ENCODE measurements at regions not wholly inside any gene's neighbourhood (a gene's known extent, or its start where the extent isn't known, plus 50 kb on each side); places are given as distances from the start of the nearest gene placed in this dataset.

DNA sequence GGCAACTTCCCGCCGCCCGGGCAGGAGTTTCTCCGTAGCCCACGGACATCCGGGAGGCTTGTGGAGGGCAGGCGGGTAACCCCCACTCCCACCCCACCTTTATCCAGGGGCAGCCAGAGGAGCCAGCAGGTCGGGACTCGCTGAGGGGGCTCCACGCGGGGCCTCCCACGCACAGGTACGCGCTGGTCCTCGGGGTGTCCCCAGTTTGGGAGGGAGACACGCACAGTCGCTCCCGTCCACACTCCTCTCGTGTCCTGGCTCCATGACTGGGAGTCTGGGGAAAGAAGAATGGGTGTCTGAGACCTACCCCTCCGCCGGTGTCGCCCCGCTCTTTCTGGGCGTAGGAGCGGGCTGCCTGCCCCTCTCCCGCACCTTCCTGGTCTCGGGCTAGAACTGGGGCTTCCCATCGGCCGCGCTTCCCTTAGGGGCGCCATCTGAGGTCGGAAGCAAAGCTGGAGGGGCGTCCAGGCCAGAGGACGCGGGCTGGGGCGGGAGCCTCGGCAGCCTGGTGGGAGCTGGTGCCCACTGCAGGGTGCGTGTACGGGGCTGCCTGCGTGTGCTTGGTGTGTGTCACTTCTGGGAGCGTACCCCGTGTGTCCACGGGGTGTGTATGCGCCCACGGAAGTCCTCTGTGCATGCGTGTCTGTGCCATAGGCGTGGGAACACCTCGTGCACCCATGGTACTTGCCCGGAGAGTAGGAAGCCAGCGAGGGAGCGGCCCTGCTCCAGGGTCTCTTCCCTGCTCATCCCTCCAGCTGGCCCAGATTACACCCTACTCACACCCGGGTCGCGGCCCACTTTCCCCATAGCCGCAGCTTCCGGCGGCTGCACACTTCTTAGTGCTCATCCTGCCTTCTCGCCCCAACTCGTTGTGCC lies 73.0 kb upstream of the LEP start:
- Histone ChIP-seq H3K9me3 (ENCODE audit: control extremely low read depth in 1 of 5, control insufficient read depth in 4 of 5, insufficient read depth in 2 of 5, low read depth in 1 of 5, low read length in 4 of 5) (no peaks in the 10 kb centered on the region), H3K4me3 (ENCODE audit: control insufficient read depth in 1 of 7, extremely low read depth in 1 of 7, insufficient read depth in 4 of 7, low read depth in 2 of 7, low read length in 6 of 7) (peak overlapping the region in 5 of 7 experiments; percentile 23 to 72 (median 40)), H3K27ac (ENCODE audit: insufficient read depth in 1 of 2, low read depth in 1 of 2, low read length in 2 of 2, poor library complexity in 1 of 2, severe bottlenecking in 2 of 2) (no peak overlapping the region), H3K27me3 (replicated peaks in 2 of 5; ENCODE audit: control insufficient read depth in 4 of 5, insufficient read depth in 5 of 5, low read length in 4 of 5) (peaks cover 7 to 93% (median 42%) of the 10 kb centered on the region in 5 experiments), H3K4me1 (ENCODE audit: control extremely low read depth in 1 of 4, control insufficient read depth in 4 of 4, insufficient read depth in 4 of 4, low read length in 3 of 4) (peaks cover 0 to 25% (median 23%) of the 10 kb centered on the region in 4 experiments), H3K36me3 (ENCODE audit: control insufficient read depth in 4 of 4, insufficient read depth in 4 of 4, low read length in 3 of 4) (no peaks in the 10 kb centered on the region)
- 6% methylated on average over 31 of the region's 59 CpGs for WGBS (ENCODE audit: insufficient coverage)
- CTCF ChIA-PET, result interaction anchor here (0.9 kb wide), 1 partner anchor 41 kb away, joined by 3 read pairs; no protein-coding TSS in a partner anchor
- POLR2A ChIA-PET, result no interaction called here
- peak in 2 of 3 donors; percentile 26 to 33 for DNase-seq

DNA sequence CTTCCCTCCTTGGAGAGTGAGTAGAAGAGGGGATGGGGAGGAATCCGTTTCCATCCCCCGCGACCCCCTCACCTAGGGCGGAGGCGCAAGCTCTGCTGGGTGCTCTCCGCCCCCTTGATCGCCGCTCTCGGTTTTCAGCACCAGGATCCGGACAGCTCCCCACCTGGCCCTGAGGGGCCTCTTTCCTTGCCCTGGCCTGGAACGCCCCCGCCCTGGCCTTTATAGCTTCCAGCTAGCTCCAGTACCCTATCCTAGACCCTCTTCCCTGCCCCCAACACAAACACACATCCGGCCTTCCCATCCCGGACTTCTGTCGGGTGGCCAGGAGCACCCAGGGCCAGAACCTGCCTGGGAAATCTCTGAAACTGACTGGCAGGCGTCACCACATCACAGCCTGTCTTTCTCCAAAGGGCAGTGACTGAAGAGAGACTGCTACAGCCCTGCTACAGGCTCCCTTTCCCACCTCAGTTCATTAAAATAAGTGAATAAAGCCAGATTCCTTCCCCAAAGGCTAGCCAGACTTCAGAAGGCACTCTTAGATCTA lies 72.3 kb upstream of the LEP start:
- Histone ChIP-seq H3K4me3 (ENCODE audit: control insufficient read depth in 1 of 7, extremely low read depth in 1 of 7, insufficient read depth in 4 of 7, low read depth in 2 of 7, low read length in 6 of 7) (peak overlapping the region in 1 of 7 experiments; percentile 55), H3K27ac (ENCODE audit: insufficient read depth in 1 of 2, low read depth in 1 of 2, low read length in 2 of 2, poor library complexity in 1 of 2, severe bottlenecking in 2 of 2) (no peak overlapping the region), H3K36me3 (ENCODE audit: control insufficient read depth in 4 of 4, insufficient read depth in 4 of 4, low read length in 3 of 4) (no peaks in the 10 kb centered on the region), H3K9me3 (ENCODE audit: control extremely low read depth in 1 of 5, control insufficient read depth in 4 of 5, insufficient read depth in 2 of 5, low read depth in 1 of 5, low read length in 4 of 5) (no peaks in the 10 kb centered on the region), H3K27me3 (replicated peaks in 2 of 5; ENCODE audit: control insufficient read depth in 4 of 5, insufficient read depth in 5 of 5, low read length in 4 of 5) (peaks cover 7 to 86% (median 45%) of the 10 kb centered on the region in 5 experiments), H3K4me1 (ENCODE audit: control extremely low read depth in 1 of 4, control insufficient read depth in 4 of 4, insufficient read depth in 4 of 4, low read length in 3 of 4) (peaks cover 0 to 25% (median 23%) of the 10 kb centered on the region in 4 experiments)
- ChIA-PET CTCF (interaction anchor here (0.9 kb wide), 1 partner anchor 41 kb away, joined by 3 read pairs; no protein-coding TSS in a partner anchor), POLR2A (no interaction called here)
- DNase-seq, result peak; percentile 15 to 64 (median 57)
- WGBS (ENCODE audit: insufficient coverage), result 17% methylated on average over 12 of the region's 16 CpGs

DNA sequence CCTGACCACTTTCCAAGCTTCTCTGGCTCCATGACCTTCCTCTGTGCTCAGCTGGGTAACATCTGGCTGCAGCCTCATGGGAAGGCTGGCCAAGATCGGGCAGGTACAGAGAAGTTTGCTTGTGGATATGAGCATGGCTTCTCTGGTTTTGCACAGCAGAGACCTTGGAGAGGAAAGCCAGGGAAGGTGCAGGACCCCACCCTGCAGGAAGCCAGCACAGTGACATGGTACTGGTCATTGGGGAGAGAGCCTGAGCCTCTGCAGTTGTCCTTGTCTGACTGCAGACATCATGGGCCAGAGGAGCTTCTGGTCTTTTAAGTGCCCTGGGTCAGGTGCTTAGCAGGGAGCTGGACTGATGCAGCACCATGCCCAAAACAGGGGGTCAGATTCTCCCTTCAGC lies 70.6 kb upstream of the LEP start:
- peaks cover 0 to 30% (median 24%) of the 10 kb centered on the region in 4 experiments for H3K4me1 ChIP-seq (ENCODE audit: control extremely low read depth in 1 of 4, control insufficient read depth in 4 of 4, insufficient read depth in 4 of 4, low read length in 3 of 4)
- H3K9me3 ChIP-seq (ENCODE audit: control extremely low read depth in 1 of 5, control insufficient read depth in 4 of 5, insufficient read depth in 2 of 5, low read depth in 1 of 5, low read length in 4 of 5), result no peaks in the 10 kb centered on the region
- DNase-seq, result no peak
- CTCF ChIA-PET, result no interaction called here
- POLR2A ChIA-PET, result no interaction called here
- H3K36me3 ChIP-seq (ENCODE audit: control insufficient read depth in 4 of 4, insufficient read depth in 4 of 4, low read length in 3 of 4), result no peaks in the 10 kb centered on the region
- peaks cover 7 to 81% (median 35%) of the 10 kb centered on the region in 5 experiments for H3K27me3 ChIP-seq (replicated peaks in 2 of 5; ENCODE audit: control insufficient read depth in 4 of 5, insufficient read depth in 5 of 5, low read length in 4 of 5)
- no peak overlapping the region for H3K4me3 ChIP-seq (ENCODE audit: control insufficient read depth in 1 of 7, extremely low read depth in 1 of 7, insufficient read depth in 4 of 7, low read depth in 2 of 7, low read length in 6 of 7)
- H3K27ac ChIP-seq (ENCODE audit: insufficient read depth in 1 of 2, low read depth in 1 of 2, low read length in 2 of 2, poor library complexity in 1 of 2, severe bottlenecking in 2 of 2), result no peak overlapping the region
- 83% methylated on average over 1 of the region's 1 CpG for WGBS (ENCODE audit: insufficient coverage)

DNA sequence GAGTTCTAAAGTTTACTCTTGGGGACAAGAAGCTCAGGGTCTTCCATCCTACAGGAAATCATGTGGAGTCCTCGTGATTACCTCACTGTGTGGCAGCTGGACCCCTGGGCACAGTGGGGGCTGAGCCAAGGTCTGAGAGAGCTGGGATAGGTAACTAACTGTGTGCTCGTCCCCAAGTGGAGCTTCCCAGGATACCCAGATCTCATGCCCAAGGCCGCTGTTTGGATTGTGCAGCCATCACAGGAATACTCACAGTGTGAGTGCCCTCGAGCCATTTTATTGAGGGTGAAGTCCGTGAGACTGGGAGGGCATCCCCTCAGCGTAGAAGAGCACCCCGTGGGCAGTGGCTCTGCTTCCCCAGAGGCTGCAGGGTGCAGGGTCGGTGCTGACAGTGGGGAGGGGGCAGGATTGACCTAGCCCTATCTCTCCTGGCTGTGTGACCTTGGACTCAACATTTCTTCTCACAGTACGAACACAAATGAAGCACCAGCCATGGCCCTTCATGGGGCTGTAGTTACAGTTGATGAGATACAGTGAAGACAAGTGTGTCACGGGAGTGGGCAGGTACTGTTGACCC lies 69.6 kb upstream of the LEP start:
- POLR2A ChIA-PET, result no interaction called here
- WGBS (ENCODE audit: insufficient coverage), result 91% methylated on average over 6 of the region's 10 CpGs
- H3K36me3 ChIP-seq (ENCODE audit: control insufficient read depth in 4 of 4, insufficient read depth in 4 of 4, low read length in 3 of 4), result no peaks in the 10 kb centered on the region
- no peak overlapping the region for H3K27ac ChIP-seq (ENCODE audit: insufficient read depth in 1 of 2, low read depth in 1 of 2, low read length in 2 of 2, poor library complexity in 1 of 2, severe bottlenecking in 2 of 2)
- CTCF ChIA-PET, result interaction anchor here (1.1 kb wide), 1 partner anchor 463 kb away, joined by 3 read pairs; no protein-coding TSS in a partner anchor
- H3K27me3 ChIP-seq (replicated peaks in 2 of 5; ENCODE audit: control insufficient read depth in 4 of 5, insufficient read depth in 5 of 5, low read length in 4 of 5), result peaks cover 7 to 78% (median 32%) of the 10 kb centered on the region in 5 experiments
- no peak for DNase-seq
- H3K4me1 ChIP-seq (ENCODE audit: control extremely low read depth in 1 of 4, control insufficient read depth in 4 of 4, insufficient read depth in 4 of 4, low read length in 3 of 4), result peaks cover 0 to 28% (median 20%) of the 10 kb centered on the region in 4 experiments
- H3K4me3 ChIP-seq (ENCODE audit: control insufficient read depth in 1 of 7, extremely low read depth in 1 of 7, insufficient read depth in 4 of 7, low read depth in 2 of 7, low read length in 6 of 7), result no peak overlapping the region
- no peaks in the 10 kb centered on the region for H3K9me3 ChIP-seq (ENCODE audit: control extremely low read depth in 1 of 5, control insufficient read depth in 4 of 5, insufficient read depth in 2 of 5, low read depth in 1 of 5, low read length in 4 of 5)

DNA sequence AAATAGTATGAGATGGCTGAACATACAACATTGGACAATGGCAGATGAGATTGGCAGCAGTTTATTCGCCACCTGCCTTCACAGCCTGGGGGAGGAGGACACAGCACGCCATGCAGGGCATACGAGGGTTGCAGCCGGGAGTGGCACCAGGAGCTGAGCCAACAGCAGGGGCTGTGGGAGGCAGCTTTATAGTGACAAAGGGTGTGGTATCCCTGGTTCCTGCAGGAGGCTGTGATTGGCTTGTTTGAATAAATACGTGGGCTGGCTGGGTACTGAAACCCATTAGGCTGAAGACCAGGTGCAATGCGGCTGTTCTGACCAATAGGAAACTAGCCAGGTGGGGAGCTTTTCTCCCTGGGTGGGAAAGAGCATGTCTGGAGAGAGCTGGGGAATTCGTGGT lies 68.9 kb upstream of the LEP start:
- no peaks in the 10 kb centered on the region for H3K9me3 ChIP-seq (ENCODE audit: control extremely low read depth in 1 of 5, control insufficient read depth in 4 of 5, insufficient read depth in 2 of 5, low read depth in 1 of 5, low read length in 4 of 5)
- no peaks in the 10 kb centered on the region for H3K36me3 ChIP-seq (ENCODE audit: control insufficient read depth in 4 of 4, insufficient read depth in 4 of 4, low read length in 3 of 4)
- POLR2A ChIA-PET, result no interaction called here
- DNase-seq, result no peak
- CTCF ChIA-PET, result no interaction called here
- H3K27me3 ChIP-seq (replicated peaks in 2 of 5; ENCODE audit: control insufficient read depth in 4 of 5, insufficient read depth in 5 of 5, low read length in 4 of 5), result peaks cover 9 to 71% (median 32%) of the 10 kb centered on the region in 5 experiments
- H3K4me3 ChIP-seq (ENCODE audit: control insufficient read depth in 1 of 7, extremely low read depth in 1 of 7, insufficient read depth in 4 of 7, low read depth in 2 of 7, low read length in 6 of 7), result no peak overlapping the region
- 80% methylated on average over 6 of the region's 7 CpGs for WGBS (ENCODE audit: insufficient coverage)
- H3K4me1 ChIP-seq (ENCODE audit: control extremely low read depth in 1 of 4, control insufficient read depth in 4 of 4, insufficient read depth in 4 of 4, low read length in 3 of 4), result peaks cover 0 to 21% (median 13%) of the 10 kb centered on the region in 4 experiments
- H3K27ac ChIP-seq (ENCODE audit: insufficient read depth in 1 of 2, low read depth in 1 of 2, low read length in 2 of 2, poor library complexity in 1 of 2, severe bottlenecking in 2 of 2), result no peak overlapping the region

DNA sequence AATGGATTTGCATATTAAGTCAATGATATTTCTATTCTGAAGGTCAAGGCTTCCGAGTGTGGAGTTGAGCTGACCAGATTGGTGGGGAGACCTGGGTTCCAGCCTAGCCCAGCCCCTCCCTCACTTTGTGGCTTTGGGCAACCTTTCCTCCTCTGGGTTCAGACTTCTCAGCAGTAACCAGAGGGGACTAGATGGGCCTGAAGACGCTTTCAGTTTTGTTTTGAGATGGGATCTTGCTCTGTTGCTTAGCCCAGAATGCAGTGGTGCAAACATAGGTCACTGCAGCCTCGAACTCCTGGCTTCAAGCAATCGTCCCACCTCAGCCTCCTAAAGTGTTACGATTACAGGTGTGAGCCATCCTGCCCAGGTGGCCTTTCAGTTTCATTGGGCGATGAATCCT lies 68.1 kb upstream of the LEP start:
- no peak for DNase-seq
- no peaks in the 10 kb centered on the region for H3K36me3 ChIP-seq (ENCODE audit: control insufficient read depth in 4 of 4, insufficient read depth in 4 of 4, low read length in 3 of 4)
- no peaks in the 10 kb centered on the region for H3K9me3 ChIP-seq (ENCODE audit: control extremely low read depth in 1 of 5, control insufficient read depth in 4 of 5, insufficient read depth in 2 of 5, low read depth in 1 of 5, low read length in 4 of 5)
- peaks cover 0 to 14% (median 6%) of the 10 kb centered on the region in 4 experiments for H3K4me1 ChIP-seq (ENCODE audit: control extremely low read depth in 1 of 4, control insufficient read depth in 4 of 4, insufficient read depth in 4 of 4, low read length in 3 of 4)
- no peak overlapping the region for H3K27ac ChIP-seq (ENCODE audit: insufficient read depth in 1 of 2, low read depth in 1 of 2, low read length in 2 of 2, poor library complexity in 1 of 2, severe bottlenecking in 2 of 2)
- WGBS (ENCODE audit: insufficient coverage), result 96% methylated on average over 5 of the region's 6 CpGs
- peaks cover 9 to 64% (median 32%) of the 10 kb centered on the region in 5 experiments for H3K27me3 ChIP-seq (replicated peaks in 2 of 5; ENCODE audit: control insufficient read depth in 4 of 5, insufficient read depth in 5 of 5, low read length in 4 of 5)
- no peak overlapping the region for H3K4me3 ChIP-seq (ENCODE audit: control insufficient read depth in 1 of 7, extremely low read depth in 1 of 7, insufficient read depth in 4 of 7, low read depth in 2 of 7, low read length in 6 of 7)
- ChIA-PET POLR2A (no interaction called here), CTCF (no interaction called here)
